ENCODE measurements at regions not wholly inside any gene's neighbourhood (a gene's known extent, or its start where the extent isn't known, plus 50 kb on each side); places are given as distances from the start of the nearest gene placed in this dataset.

- no peak for DNase-seq (ENCODE audit: low spot score)
Measured at GRCh38 chr3:194805546-194805945, 119.9 kb downstream of the FAM43A start.

DNA sequence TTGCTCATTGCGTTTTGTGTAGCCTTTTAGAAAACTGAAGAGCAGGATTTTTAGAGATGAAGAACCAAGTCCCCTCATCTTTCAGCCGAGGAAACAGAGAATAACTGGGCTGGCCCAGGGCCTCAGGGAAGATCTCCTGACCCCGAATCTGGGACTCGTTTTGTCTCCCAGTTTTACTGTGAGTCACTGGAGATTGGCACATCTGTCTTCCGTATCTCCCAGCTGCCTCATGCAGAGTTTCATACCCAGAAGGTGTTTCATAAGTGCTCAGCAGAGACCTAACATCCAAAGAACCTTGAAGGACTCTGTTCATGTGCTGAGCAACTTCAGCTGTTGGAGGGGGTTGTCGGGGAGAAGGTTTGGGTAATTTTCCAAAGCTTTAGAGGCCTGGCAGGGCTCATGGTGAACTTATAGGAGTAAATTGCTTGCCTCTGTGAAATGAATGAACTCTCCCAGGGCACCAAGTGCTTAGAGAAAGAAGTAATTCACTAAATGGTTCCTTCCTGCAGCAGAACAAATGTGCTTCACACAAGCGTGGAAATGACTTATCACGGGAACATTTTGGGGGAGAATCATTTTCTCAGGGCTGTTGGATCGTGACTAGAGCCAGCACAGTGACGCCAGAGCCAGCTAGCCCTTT, 121.4 kb downstream of the FAM43A start:
- no peak for DNase-seq (ENCODE audit: low spot score)

DNA sequence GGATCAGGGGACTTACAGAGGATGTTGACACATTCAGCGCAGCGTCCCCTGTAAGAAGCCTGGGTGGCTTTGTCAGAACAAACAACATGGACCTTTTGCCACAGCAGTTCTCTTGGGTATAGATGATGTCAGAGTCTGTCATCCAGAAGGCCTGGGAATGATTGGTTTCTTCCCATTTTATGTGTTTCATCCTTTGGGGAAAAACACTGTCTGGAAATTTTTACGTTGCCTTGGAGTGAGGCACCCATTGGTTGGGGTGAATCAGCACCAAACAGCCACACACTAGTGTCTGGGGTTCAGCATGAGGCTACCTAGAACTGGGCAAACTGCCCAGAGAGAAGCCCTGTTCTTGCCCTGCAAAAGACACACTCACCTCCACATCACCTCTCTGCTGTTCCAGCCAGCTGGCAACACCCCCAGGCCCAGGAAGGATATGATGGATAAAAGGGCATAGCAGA, 123.0 kb downstream of the FAM43A start:
- no peak for DNase-seq (ENCODE audit: low spot score)

DNA sequence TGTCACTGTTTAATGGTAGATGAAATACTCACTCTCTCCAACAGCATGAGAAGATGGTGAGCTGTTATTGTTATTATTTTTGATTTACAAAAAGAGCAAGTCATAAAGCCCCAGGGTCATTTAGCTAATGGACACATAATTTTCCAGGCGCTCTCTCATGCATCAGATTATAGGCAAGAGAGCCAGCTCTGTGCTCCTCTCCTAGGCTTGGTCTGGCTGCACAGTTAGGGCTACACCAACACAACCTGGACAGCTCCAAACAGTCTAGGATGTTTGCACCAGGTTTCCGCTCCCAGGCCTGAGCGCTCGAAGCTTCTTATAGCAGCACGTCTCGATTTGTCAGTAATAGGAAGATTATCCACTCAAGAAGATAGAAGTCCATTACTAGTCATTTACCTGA, 123.7 kb downstream of the FAM43A start:
- no peak for DNase-seq (ENCODE audit: low spot score)

DNA sequence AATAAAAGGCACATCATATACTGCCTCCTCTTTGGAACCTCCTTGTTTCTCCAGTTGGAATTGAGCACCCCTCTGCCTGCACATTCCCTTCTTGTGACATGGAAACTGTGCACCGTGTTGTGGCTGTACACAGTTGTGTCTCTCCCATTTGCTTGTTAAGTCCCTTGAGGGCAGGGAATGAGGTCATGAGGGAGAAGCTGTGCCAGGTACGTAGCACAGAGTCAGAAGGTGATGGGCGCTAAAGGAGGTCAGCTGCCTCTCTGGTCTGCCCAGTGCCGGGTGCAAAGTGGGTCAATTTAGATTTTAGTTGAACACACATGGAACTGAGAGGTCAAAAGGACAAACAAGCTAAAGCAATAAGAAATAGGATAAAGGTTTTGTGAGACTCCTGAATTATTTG, 124.4 kb downstream of the FAM43A start:
- no peak for DNase-seq (ENCODE audit: low spot score)

DNA sequence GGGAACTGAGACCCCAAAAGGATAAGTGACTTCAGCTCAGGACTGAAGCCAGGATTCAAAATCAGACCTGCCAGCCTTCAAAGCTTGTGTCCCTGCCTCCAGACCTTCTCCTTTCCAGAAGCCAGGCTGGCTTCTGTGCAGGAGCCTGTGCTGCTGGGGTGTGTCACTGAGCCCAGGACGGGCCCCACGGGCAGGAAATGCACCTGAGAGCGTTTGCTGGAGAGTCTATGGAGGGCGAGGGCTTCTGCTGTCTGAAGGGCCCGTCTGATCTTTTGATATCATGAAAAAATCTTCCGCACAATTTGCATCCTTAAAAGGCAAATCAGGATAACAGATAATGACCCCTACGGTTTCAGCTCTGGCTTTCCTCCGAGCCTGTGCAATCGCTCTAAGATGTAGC, 125.4 kb downstream of the FAM43A start:
- DNase-seq (ENCODE audit: low spot score), result no peak

DNA sequence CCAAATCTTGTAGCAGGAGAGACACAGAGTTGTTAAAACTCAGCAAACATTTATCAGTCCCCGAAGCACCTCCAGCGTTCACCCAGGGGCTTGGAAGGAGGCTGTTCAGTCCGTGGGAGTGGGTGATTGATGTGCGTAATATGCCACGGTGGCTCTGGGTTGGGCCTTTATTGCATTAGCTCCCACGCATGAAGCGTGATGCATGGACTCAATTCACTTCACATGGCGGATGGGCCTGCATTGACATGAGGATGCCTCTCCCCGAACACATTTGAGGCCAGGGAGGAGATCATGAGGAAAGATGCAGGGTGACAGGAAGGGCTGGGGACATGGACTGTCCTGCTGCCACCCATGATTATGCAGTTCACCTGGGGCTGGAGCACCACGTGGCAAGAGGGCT, 126.5 kb downstream of the FAM43A start:
- no peak for DNase-seq (ENCODE audit: low spot score)

DNA sequence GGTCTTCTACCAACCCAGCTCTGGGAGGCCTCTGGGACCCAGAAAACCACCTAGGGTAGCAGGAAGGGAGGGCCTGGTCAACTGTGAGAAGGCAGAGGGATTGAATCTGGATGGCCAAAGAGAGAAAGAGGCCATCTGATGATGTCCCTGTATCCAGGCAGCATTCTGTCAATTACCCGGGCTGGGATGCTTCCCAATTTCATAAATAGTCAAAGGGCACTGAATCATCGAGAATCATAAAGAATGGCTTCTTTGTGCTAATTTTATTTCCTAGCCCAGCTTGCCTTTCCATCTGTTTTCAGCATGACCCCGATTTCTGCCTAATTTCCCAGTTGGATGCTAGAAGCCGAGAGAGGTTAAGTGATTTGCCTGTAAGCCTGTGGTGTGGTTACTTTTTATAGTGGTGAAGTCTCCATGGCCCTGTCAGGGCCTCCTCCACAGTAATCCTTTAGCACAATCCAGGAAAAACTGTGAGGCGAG, 129.2 kb downstream of the FAM43A start:
- DNase-seq (ENCODE audit: low spot score), result no peak

- no peak for DNase-seq (ENCODE audit: low spot score)
Measured at GRCh38 chr3:194816748-194817591, 131.3 kb downstream of the FAM43A start.

DNA sequence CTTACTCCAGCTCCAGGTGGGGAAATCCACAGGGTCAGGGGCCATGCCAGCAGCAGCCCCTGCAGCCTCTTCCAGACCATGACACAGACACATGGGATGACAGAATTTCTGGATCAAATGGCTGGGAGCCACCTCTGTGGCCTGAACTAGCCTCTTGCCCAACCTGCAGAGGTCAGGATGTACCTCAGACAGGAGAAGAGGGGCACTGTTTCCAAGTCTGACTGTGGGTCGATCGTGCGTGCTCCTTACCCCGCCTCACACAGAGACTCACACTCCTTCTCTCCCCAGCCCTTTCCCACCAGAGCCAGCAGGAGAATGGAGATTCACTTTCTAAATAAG, 131.9 kb downstream of the FAM43A start:
- DNase-seq (ENCODE audit: low spot score), result no peak

- no peak for DNase-seq (ENCODE audit: low spot score)
Measured at GRCh38 chr3:194817936-194818335, 132.3 kb downstream of the FAM43A start.

DNA sequence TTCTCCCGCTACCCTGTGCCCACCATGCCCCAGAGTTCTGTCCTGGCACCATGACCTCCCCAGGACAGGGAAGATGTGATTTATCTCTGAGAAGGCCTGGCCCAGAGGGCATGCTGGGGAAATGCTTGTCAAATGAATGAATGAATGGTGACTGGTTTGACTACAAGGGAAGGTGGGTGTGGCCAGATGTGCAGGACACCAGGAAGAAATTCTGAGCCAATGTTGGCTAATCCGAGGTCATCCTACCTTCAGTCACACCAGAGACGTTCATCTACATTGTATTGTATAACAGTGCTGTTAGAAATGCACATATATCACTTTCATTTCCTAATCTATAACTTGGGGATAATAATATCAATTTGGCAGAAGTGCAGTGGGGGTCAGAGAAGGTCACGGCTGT, 138.4 kb downstream of the FAM43A start:
- no peak for DNase-seq (ENCODE audit: low spot score)

DNA sequence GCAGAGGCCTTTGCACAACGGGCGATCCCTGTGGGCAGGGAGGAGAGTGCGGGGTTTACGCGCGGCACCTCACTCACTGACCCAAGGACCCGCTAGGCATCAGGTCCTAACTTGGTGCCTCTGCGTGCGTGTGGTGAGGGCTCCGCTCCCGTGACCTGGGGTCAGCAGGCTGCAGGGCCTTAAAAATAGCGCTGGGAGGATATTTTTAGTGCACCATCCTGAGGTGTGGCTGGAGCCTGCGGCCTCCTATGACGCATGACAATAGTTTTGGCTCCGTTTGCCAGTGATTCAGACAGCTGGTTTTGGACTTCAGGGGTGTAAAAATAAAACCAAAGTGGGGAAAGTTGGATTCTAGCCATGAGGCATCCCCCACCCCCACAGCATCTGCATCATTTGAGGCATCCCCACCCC, 139.0 kb downstream of the FAM43A start:
- DNase-seq (ENCODE audit: low spot score), result no peak

DNA sequence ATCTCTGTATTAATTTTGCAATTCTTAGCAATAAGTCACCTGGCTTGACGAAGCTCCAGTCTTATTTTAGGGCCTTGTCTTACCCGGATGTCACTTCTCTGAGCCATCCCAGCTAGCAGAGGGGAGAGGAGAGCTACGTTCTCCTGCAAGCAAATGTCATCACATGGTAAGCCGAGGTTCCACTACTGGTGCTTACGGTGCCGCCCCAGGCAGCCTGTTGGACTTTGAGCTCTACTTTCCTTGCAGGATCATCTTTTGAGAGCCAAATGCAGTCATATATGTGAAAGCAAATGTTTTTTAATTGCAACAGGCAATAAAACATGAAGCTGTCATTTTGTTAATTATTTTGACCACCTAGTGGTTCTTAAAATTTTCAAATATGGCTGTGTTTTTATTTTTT, 140.9 kb downstream of the FAM43A start:
- DNase-seq (ENCODE audit: low spot score), result no peak

- DNase-seq (ENCODE audit: low spot score), result no peak
Measured at GRCh38 chr3:194827486-194827885, 141.8 kb downstream of the FAM43A start.

GRCh38 chr3:194828116-194828515, 142.4 kb downstream of the FAM43A start:
- DNase-seq (ENCODE audit: low spot score), result no peak

GRCh38 chr3:194828926-194829325, 143.2 kb downstream of the FAM43A start:
- no peak for DNase-seq (ENCODE audit: low spot score)

- DNase-seq (ENCODE audit: low spot score), result no peak
Measured at GRCh38 chr3:194830401-194830800, 144.7 kb downstream of the FAM43A start.

GRCh38 chr3:194830978-194831377, 145.3 kb downstream of the FAM43A start:
- DNase-seq (ENCODE audit: low spot score), result no peak

GRCh38 chr3:194832346-194833104, 146.8 kb downstream of the FAM43A start:
- no peak for DNase-seq (ENCODE audit: low spot score)

DNA sequence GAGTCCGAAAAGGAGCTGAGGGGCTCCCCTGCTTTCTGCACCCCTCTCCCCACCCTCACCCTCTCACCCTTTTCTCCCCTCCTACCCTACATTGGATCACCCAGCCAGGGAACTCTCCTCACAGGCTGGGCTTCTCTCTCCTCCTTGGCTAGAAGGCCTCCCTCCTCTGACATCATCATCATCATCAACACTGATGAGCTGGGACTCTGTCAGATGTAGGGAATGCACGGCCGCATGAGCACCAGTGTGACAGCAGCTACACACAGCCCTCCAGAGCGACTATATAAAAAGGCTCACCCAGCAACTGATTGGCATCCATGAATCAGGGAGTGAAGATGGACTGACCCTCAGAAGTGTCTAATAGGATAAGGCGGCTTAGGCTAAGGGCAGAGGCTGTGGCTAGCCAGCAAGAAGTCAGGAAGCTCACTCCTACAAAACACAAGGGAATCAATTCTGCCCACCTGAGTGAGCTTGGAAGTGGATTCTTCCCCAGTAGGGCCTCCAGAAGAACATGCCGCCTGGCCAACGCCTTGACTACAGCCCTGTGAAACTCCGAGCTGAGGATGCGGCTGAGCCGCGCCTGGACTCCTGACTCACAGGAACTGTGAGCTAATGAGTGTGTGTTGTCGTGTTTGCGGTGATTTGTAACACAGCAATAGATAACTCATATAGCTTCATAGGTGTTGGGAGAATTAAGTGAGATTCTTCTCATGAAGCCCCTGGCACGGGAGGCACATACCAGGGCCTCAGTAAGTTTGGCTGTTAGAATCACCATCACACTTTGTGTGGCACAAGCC, 147.6 kb downstream of the FAM43A start:
- DNase-seq (ENCODE audit: low spot score), result no peak

DNA sequence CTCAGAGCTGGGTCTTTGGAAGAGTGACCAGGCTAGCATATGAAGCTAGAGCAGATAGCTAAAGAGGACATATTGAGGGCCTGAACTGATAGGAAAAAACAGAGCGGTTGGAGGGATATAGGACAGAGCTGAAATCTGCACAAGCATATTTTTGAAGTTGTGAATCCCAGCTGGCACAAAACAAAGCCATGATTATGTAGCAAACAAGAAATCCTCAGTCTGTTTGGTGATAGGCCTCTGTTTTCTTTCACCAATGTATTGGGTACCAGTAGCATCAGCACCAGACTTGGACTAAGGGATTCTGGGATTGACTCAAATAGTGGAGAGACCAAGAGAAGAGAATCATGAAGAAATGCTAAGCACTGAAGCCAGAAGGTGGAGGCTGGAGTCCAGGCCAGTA, 151.0 kb downstream of the FAM43A start:
- DNase-seq (ENCODE audit: low spot score), result no peak

Data from D341Med (cell line).